Nephron (organoid): ENCODE measurements at regions not wholly inside any gene's neighbourhood (a gene's known extent, or its start where the extent isn't known, plus 50 kb on each side); places are given as distances from the start of the nearest gene placed in this dataset.
"Not testable (repeated sequence)": the region's sequence is repeated elsewhere in the genome, so short reads cannot be mapped to it uniquely, and the experiment has no call there.

Experiments used
- H3K27ac Mint-ChIP-seq, 3 experiments: 2 replicates each; pipeline ENCODE4 v1.8.0; 2020; ENCODE audit warnings: mixed read lengths in 3 of 3, mild to moderate bottlenecking in 2 of 3, moderate library complexity in 1 of 3
- H3K27me3 Mint-ChIP-seq: 2 replicates; pipeline ENCODE4 v1.8.0; 2021; ENCODE audit warnings: low read depth, mild to moderate bottlenecking, moderate library complexity, mixed read lengths
- H3K36me3 Mint-ChIP-seq: 2 replicates; pipeline ENCODE4 v1.8.0; 2020; ENCODE audit warnings: low read depth, mixed read lengths
- H3K4me1 Mint-ChIP-seq: 2 replicates; pipeline ENCODE4 v1.8.0; 2020; ENCODE audit warnings: mixed read lengths
- H3K4me3 Mint-ChIP-seq, 3 experiments: 2 replicates each; pipeline ENCODE4 v1.8.0; 2020; ENCODE audit warnings: mild to moderate bottlenecking in 3 of 3, mixed read lengths in 3 of 3, moderate library complexity in 2 of 3
- H3K9me3 Mint-ChIP-seq: 2 replicates; pipeline ENCODE4 v1.8.0; 2020; ENCODE audit warnings: mixed read lengths
- TF ChIP-seq, protein P1 (sequence below), 3 experiments: fragments of 200-600 bp; sonication (generic); IDR thresholded peaks; one replicate each; pipeline ENCODE4 v1.5.0; 2021; ENCODE audit warnings: antibody characterized with exemption in 3 of 3; ENCODE audit not compliant: unreplicated experiment in 3 of 3

DNA sequence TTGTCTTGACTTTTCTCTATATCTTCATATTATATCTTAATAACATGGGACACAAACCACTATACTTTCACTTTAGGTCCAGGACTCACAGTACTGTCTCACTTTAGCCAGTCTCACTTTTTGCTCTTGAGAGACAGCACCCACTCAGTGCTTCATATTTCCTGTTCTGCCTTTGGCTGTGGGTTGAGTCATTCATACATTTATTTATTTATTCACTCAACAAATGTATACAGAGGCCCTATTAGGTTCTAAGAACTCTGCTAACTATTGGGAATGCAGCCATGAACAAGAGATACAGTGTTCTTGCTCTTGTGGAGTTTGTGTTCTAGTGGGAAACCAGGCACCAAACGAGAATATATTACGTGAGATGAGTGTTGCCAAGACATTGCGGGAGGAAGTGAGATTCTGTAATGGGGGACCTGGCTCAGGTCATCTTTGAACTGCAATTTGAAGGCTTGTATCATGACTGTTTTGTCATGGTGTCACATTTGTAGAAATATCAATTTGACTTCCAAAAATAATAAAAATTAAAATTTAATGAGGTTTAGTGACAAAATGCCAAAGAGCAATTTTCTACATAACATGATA lies 190.1 kb downstream of the SDHAF3 start:
- no peaks in the 10 kb centered on the region for H3K27me3 Mint-ChIP-seq
- no peak overlapping the region for H3K4me3 Mint-ChIP-seq
- TF ChIP-seq, protein P1, sequence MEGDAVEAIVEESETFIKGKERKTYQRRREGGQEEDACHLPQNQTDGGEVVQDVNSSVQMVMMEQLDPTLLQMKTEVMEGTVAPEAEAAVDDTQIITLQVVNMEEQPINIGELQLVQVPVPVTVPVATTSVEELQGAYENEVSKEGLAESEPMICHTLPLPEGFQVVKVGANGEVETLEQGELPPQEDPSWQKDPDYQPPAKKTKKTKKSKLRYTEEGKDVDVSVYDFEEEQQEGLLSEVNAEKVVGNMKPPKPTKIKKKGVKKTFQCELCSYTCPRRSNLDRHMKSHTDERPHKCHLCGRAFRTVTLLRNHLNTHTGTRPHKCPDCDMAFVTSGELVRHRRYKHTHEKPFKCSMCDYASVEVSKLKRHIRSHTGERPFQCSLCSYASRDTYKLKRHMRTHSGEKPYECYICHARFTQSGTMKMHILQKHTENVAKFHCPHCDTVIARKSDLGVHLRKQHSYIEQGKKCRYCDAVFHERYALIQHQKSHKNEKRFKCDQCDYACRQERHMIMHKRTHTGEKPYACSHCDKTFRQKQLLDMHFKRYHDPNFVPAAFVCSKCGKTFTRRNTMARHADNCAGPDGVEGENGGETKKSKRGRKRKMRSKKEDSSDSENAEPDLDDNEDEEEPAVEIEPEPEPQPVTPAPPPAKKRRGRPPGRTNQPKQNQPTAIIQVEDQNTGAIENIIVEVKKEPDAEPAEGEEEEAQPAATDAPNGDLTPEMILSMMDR (IDR thresholded peaks at IDR 0.05; ENCODE audit: unreplicated experiment in 3 of 3) = no peak
- no peaks in the 10 kb centered on the region for H3K4me1 Mint-ChIP-seq
- H3K27ac Mint-ChIP-seq = no peak overlapping the region
- peaks cover 9% of the 10 kb centered on the region for H3K9me3 Mint-ChIP-seq
- no peaks in the 10 kb centered on the region for H3K36me3 Mint-ChIP-seq

GRCh38 chr7:97313900-97314299 lies 196.4 kb downstream of the SDHAF3 start:
- TF ChIP-seq, protein P1 (IDR thresholded peaks at IDR 0.05; ENCODE audit: unreplicated experiment in 3 of 3) = no peak
- Mint-ChIP-seq H3K27me3 (no peaks in the 10 kb centered on the region), H3K27ac (no peak overlapping the region), H3K4me1 (no peaks in the 10 kb centered on the region), H3K9me3 (peaks cover 22% of the 10 kb centered on the region), H3K4me3 (no peak overlapping the region), H3K36me3 (no peaks in the 10 kb centered on the region)

DNA sequence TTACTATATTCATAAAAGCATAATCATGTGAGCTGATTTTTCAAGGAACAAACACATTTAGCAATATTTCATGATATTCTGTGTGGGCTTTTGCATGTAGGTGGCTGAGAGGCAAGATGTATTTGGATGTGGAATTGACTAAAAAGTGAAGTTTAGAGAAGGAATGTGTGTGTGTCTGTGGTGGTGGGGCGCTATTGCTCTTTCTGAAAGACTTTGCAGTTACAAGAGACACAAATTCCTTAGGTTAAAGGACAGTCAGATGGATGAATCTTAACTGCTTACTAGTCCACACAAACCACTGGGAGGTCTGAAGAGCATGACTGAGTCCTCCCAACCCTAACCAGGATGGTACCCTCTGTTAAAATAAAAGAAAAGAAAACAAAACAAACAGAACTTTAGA lies 200.1 kb downstream of the SDHAF3 start:
- peaks cover 14% of the 10 kb centered on the region for H3K9me3 Mint-ChIP-seq
- H3K27ac Mint-ChIP-seq = no peak overlapping the region
- no peak overlapping the region for H3K4me3 Mint-ChIP-seq
- no peaks in the 10 kb centered on the region for H3K36me3 Mint-ChIP-seq
- H3K4me1 Mint-ChIP-seq = no peaks in the 10 kb centered on the region
- H3K27me3 Mint-ChIP-seq = no peaks in the 10 kb centered on the region
- TF ChIP-seq, protein P1 (IDR thresholded peaks at IDR 0.05; ENCODE audit: unreplicated experiment in 3 of 3) = no peak

DNA sequence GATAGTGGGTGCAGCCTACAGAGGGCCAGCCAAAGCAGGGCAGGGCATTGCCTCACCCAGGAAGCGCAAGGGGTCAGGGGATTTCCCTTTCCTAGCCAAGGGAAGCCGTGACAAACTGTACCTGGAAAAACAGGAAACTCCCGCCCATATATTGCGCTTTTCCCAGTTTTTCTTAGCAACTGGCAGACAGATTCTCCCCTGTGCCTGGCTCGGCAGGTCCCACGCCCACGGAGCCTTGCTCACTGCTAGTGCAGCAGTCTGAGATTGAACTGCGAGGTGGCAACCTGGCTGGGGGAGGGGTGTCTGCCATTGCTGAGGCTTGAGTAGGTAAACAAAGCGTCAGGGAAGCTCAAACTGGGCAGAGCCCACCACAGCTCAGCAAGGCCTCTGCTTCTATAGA lies 212.4 kb downstream of the SDHAF3 start:
- H3K27ac Mint-ChIP-seq, H3K4me3 Mint-ChIP-seq, H3K4me1 Mint-ChIP-seq, H3K27me3 Mint-ChIP-seq, H3K36me3 Mint-ChIP-seq: not testable (repeated sequence)
- peaks cover 16% of the 10 kb centered on the region for H3K9me3 Mint-ChIP-seq

DNA sequence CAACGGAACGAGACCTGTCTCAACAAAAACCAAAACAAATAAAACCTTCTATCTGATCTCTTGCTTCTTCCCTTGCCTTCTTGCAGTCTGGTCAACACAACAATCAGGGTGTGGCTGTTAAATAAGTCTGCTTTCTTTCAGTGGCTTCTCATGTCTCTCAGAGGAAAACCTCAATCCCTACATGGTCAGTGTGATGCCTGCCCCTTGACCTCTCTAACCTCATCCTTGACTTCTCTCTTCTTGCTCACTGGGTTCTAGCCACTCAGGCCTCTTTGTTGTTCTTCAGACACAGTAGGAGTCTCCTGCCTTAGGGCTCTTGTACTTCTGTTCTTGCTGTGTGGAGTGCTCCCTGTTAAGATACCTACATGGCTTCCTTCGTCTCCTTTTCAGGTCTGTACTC lies 220.4 kb downstream of the SDHAF3 start:
- H3K27ac Mint-ChIP-seq = no peak overlapping the region
- H3K9me3 Mint-ChIP-seq = peaks cover 9% of the 10 kb centered on the region
- H3K36me3 Mint-ChIP-seq = no peaks in the 10 kb centered on the region
- TF ChIP-seq, protein P1 (IDR thresholded peaks at IDR 0.05; ENCODE audit: unreplicated experiment in 3 of 3) = no peak
- no peak overlapping the region for H3K4me3 Mint-ChIP-seq
- H3K27me3 Mint-ChIP-seq = peaks cover 4% of the 10 kb centered on the region
- H3K4me1 Mint-ChIP-seq = no peaks in the 10 kb centered on the region

GRCh38 chr7:97342512-97342911 lies 225.0 kb downstream of the SDHAF3 start:
- no peaks in the 10 kb centered on the region for H3K4me1 Mint-ChIP-seq
- peaks cover 4% of the 10 kb centered on the region for H3K27me3 Mint-ChIP-seq
- no peaks in the 10 kb centered on the region for H3K36me3 Mint-ChIP-seq
- H3K4me3 Mint-ChIP-seq = no peak overlapping the region
- TF ChIP-seq, protein P1 (IDR thresholded peaks at IDR 0.05; ENCODE audit: unreplicated experiment in 3 of 3) = no peak
- no peak overlapping the region for H3K27ac Mint-ChIP-seq
- H3K9me3 Mint-ChIP-seq = no peaks in the 10 kb centered on the region
